ENCODE measurements at regions not wholly inside any gene's neighbourhood (a gene's known extent, or its start where the extent isn't known, plus 50 kb on each side); places are given as distances from the start of the nearest gene placed in this dataset.

DNA sequence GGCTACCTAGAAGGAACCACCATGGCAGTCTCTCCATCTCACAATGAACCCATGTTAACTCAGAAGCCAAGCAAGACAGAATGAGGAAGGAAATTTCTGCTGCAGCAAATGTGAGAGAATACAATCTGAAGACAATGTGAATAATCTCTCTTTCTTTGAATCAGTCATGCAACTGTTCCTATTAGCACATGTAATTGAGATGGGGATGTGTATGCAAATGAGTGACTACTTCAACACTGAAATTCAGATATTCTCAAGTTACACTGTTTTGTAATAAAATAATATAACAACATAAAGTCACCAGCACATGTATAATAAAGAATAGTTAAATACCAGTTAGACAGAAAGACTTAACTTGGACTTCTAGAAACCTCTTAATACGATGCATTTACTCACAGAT is 1200.6 kb upstream of the PIK3C3 start:
- TF ChIP-seq, protein P1, sequence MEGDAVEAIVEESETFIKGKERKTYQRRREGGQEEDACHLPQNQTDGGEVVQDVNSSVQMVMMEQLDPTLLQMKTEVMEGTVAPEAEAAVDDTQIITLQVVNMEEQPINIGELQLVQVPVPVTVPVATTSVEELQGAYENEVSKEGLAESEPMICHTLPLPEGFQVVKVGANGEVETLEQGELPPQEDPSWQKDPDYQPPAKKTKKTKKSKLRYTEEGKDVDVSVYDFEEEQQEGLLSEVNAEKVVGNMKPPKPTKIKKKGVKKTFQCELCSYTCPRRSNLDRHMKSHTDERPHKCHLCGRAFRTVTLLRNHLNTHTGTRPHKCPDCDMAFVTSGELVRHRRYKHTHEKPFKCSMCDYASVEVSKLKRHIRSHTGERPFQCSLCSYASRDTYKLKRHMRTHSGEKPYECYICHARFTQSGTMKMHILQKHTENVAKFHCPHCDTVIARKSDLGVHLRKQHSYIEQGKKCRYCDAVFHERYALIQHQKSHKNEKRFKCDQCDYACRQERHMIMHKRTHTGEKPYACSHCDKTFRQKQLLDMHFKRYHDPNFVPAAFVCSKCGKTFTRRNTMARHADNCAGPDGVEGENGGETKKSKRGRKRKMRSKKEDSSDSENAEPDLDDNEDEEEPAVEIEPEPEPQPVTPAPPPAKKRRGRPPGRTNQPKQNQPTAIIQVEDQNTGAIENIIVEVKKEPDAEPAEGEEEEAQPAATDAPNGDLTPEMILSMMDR (IDR thresholded peaks at IDR 0.05; ENCODE audit: insufficient read depth, low read depth, low read length), result no peak
- no peak for TF ChIP-seq EZH2 (IDR thresholded peaks at IDR 0.05; ENCODE audit: insufficient read depth, low read length)
